ENCODE measurements at regions not wholly inside any gene's neighbourhood (a gene's known extent, or its start where the extent isn't known, plus 50 kb on each side); places are given as distances from the start of the nearest gene placed in this dataset.

- no peak for TF ChIP-seq POLR2A (IDR thresholded peaks at IDR 0.05)
- TF ChIP-seq POLR2AphosphoS5 (IDR thresholded peaks at IDR 0.05), result no peak
- TF ChIP-seq CTCF (IDR thresholded peaks at IDR 0.05), result no peak
- TF ChIP-seq EP300 (IDR thresholded peaks at IDR 0.05), result no peak
Measured at GRCh38 chr3:31178467-31178866, 284.0 kb upstream of the GADL1 start.
